ENCODE measurements at regions not wholly inside any gene's neighbourhood (a gene's known extent, or its start where the extent isn't known, plus 50 kb on each side); places are given as distances from the start of the nearest gene placed in this dataset.
"Not testable (repeated sequence)": the region's sequence is repeated elsewhere in the genome, so short reads cannot be mapped to it uniquely, and the experiment has no call there.

DNA sequence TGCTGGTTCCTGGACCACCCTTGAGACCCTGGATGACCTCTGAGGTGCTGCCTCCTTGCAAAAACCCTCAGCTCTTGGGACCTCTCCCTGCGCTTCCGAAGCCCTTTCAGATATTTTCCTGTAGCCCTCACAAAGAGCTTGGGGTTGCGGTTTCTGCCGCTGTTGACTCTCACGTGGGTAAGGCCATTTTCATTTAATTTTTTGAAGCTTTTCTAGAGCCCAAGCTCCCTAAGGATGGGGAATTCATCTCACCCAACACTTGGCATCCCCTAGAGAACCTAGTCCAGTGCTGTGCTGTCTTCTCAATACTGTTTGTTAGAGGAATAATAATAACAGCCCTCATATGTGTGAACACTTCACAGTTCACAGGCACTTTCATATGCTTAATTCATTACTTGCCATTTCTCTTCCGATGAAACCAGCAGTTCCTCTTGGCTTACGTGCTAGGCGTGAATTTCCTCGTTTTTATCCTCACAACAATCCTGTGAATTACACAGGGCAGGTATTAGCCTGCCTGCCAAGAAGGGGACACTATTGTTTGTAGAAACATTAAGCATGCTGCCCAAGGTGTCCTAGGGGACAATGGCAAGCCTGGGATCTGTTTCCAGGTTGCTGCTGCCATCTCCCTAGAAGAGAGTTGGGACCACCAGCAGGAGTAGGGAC lies 71.6 kb upstream of the CTBP2 start:
- no peak for ATAC-seq
- H3K4me3 ChIP-seq, result no peak overlapping the region
- H3K36me3 ChIP-seq, result no peaks in the 10 kb centered on the region
- H3K27me3 ChIP-seq, result no peaks in the 10 kb centered on the region
- 87 to 89% methylated on average over 9 of the region's 9 CpGs for WGBS, 2 donors
- intact Hi-C loops (cut with DNase I), result no loop called here
- no peaks in the 10 kb centered on the region for H3K4me1 ChIP-seq
- no peak for TF ChIP-seq CTCF (IDR thresholded peaks at IDR 0.05)
- no peak for FAIRE-seq
- no peaks in the 10 kb centered on the region for H3K9me3 ChIP-seq
- H3K27ac ChIP-seq, result no peak overlapping the region
- DNase-seq, result no peak

DNA sequence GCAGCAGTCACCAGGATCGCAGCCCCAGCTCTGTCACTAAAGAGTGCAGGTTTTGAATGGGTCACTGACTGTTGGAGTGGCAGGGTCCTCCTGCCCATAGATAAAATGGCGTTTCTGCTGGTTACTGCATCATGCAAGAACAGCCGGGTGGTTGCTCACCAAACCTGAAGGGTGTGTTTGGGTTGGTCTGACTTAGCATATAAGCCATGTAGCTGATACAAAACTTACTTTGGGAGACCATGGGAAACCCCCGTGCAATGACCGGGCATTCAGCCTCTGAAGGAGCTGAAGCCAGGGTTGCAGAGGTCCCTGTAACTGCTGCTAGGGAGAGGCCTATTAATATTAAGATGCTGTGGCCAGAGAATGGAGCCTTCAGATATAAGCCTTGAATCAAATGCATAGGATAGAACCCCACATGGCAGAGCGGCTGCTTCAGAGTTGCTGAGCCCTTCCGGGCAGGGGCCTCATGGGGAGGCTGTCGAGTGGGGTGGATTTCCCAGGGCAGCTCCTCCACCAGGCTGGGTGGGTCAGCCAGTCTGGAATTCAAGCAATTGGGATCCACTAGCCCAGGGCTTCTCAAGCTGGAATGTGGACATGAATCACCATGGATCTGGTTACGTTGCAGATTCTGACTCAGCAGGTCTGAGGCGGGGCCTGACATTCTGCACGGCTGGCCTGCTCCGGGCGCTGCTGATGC lies 70.9 kb upstream of the CTBP2 start:
- Histone ChIP-seq H3K4me3 (no peak overlapping the region), H3K4me1 (no peaks in the 10 kb centered on the region), H3K27me3 (no peaks in the 10 kb centered on the region), H3K27ac (no peak overlapping the region), H3K9me3 (no peaks in the 10 kb centered on the region), H3K36me3 (no peaks in the 10 kb centered on the region)
- FAIRE-seq (no peak), DNase-seq (no peak), ATAC-seq (peak in 3 of 4 donors; percentile 36 to 60 (median 59))
- intact Hi-C loops (cut with DNase I), result no loop called here
- 91 to 92% methylated on average over 13 of the region's 13 CpGs for WGBS, 2 donors
- no peak for TF ChIP-seq CTCF (IDR thresholded peaks at IDR 0.05)

GRCh38 chr10:125230251-125230650 lies 69.9 kb upstream of the CTBP2 start:
- FAIRE-seq, result no peak
- Histone ChIP-seq H3K9me3 (no peaks in the 10 kb centered on the region), H3K36me3 (no peaks in the 10 kb centered on the region), H3K27me3 (no peaks in the 10 kb centered on the region), H3K4me3 (no peak overlapping the region), H3K4me1 (no peaks in the 10 kb centered on the region), H3K27ac (no peak overlapping the region)
- no peak for TF ChIP-seq CTCF (IDR thresholded peaks at IDR 0.05)
- ATAC-seq, result no peak
- DNase-seq, result no peak
- intact Hi-C loops (cut with DNase I), result no loop called here
- WGBS, 2 donors, result 72 to 82% methylated on average over 2 of the region's 2 CpGs

GRCh38 chr10:125228245-125228940 lies 68.0 kb upstream of the CTBP2 start:
- H3K4me1 ChIP-seq; H3K36me3 ChIP-seq; DNase-seq; ATAC-seq; H3K4me3 ChIP-seq; H3K27ac ChIP-seq; FAIRE-seq; H3K27me3 ChIP-seq; intact Hi-C loops (cut with DNase I); H3K9me3 ChIP-seq: not testable (repeated sequence)
- WGBS, 2 donors, result 82 to 86% methylated on average over 23 to 35 of the region's 38 CpGs

DNA sequence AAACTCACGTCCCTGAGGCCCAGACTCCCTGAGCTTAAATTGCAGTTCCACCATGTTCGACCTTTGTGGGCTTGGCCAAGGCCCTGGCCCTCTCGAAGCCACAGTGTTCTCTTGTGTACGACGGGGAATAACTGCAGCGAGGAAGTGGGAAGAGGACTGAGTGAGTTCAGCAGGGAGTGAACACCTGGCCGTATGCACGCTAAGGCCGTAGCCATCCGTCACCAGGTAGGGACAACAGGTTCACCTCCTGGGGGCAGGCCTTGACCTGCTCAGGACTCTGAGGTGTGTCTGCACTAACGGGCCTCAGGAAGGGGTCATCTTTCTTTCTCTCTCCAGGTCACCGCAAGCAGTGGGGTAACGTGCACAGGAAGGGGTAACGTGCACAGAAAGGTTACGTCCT lies 67.2 kb upstream of the CTBP2 start:
- H3K27ac ChIP-seq, result no peak overlapping the region
- 90 to 93% methylated on average over 15 of the region's 15 CpGs for WGBS, 2 donors
- no peak overlapping the region for H3K4me3 ChIP-seq
- DNase-seq, result no peak
- no peaks in the 10 kb centered on the region for H3K4me1 ChIP-seq
- intact Hi-C loops (cut with DNase I), result no loop called here
- ATAC-seq, result no peak
- H3K27me3 ChIP-seq, result no peaks in the 10 kb centered on the region
- no peaks in the 10 kb centered on the region for H3K9me3 ChIP-seq
- TF ChIP-seq CTCF (IDR thresholded peaks at IDR 0.05), result no peak
- no peak for FAIRE-seq
- no peaks in the 10 kb centered on the region for H3K36me3 ChIP-seq

Measured in pancreas (tissue), 10 donors.